Uterus (tissue), 3 donors: ENCODE measurements at regions not wholly inside any gene's neighbourhood (a gene's known extent, or its start where the extent isn't known, plus 50 kb on each side); places are given as distances from the start of the nearest gene placed in this dataset.

ENCODE experiments used
- DNase-seq, 2 donors: peaks; one replicate each; pipeline ENCODE4 v3.0.0-alpha.2; 2019 to 2020
- H3K27ac ChIP-seq, 2 donors: fragments of 200-600 bp; sonication (generic); 1 replicate in 1 of 2; 2 replicates in 1 of 2; pipeline ENCODE4 v1.5.1; 2016 to 2018
- H3K27me3 ChIP-seq, 2 donors: fragments of 200-600 bp; sonication (generic); one replicate each; pipeline ENCODE4 v1.5.1; 2018 to 2019; ENCODE audit warnings: control low read depth in 1 of 2
- H3K36me3 ChIP-seq, 2 donors: fragments of 200-600 bp; sonication (generic); one replicate each; pipeline ENCODE4 v1.5.1; 2019; ENCODE audit warnings: control low read depth in 1 of 2
- H3K4me1 ChIP-seq, 2 donors: fragments of 200-600 bp; sonication (generic); one replicate each; pipeline ENCODE4 v1.5.1; 2018 to 2019; ENCODE audit warnings: control low read depth in 1 of 2
- H3K4me3 ChIP-seq, 2 donors: fragments of 200-600 bp; sonication (generic); 1 replicate in 1 of 2; 2 replicates in 1 of 2; pipeline ENCODE4 v1.5.1; 2018 to 2019; ENCODE audit warnings: mild to moderate bottlenecking in 1 of 2
- H3K9me3 ChIP-seq, 2 donors: fragments of 200-600 bp; sonication (generic); one replicate each; pipeline ENCODE4 v1.5.1; 2019; ENCODE audit warnings: control low read depth in 1 of 2
- CTCF ChIP-seq, 4 experiments: fragments of 200-600 bp in 2 of 4; fragments of 450-650 bp in 2 of 4; sonication (generic) in 2 of 4; IDR thresholded peaks; one replicate each; pipeline ENCODE4 v1.5.1; 2016 to 2019; ENCODE audit warnings: antibody characterized with exemption in 4 of 4, mild to moderate bottlenecking in 2 of 4, moderate library complexity in 1 of 4
- POLR2A ChIP-seq, 2 donors: fragments of 450-650 bp; IDR thresholded peaks; one replicate each; pipeline ENCODE4 v1.6.1; 2016; ENCODE audit warnings: antibody characterized with exemption in 2 of 2, mild to moderate bottlenecking in 1 of 2, moderate library complexity in 1 of 2
- intact Hi-C: fragments of 100-400 bp; cut with DNase I; formaldehyde crosslinking; loops from one replicate; pipeline ENCODE4 v1.15.1; 2023; ENCODE audit warnings: low total_unique reads
- donor health status: DM: yes; HTN: yes; CAD: no.

- Histone ChIP-seq H3K27ac (no peak overlapping the region), H3K4me1 (no peaks in the 10 kb centered on the region), H3K9me3 (no peaks in the 10 kb centered on the region), H3K4me3 (no peak overlapping the region), H3K36me3 (no peaks in the 10 kb centered on the region), H3K27me3 (no peaks in the 10 kb centered on the region)
- intact Hi-C loops, result no loop called here
- no peak for DNase-seq
- TF ChIP-seq POLR2A (IDR thresholded peaks at IDR 0.05), result no peak
- no peak for TF ChIP-seq CTCF (IDR thresholded peaks at IDR 0.05)
Observed at GRCh38 chr12:97288531-97288930, 174.1 kb upstream of the RMST start.

- Histone ChIP-seq H3K36me3 (no peaks in the 10 kb centered on the region), H3K4me1 (no peaks in the 10 kb centered on the region), H3K4me3 (no peak overlapping the region), H3K27ac (no peak overlapping the region), H3K27me3 (no peaks in the 10 kb centered on the region), H3K9me3 (no peaks in the 10 kb centered on the region)
- no peak for DNase-seq
- intact Hi-C loops, result no loop called here
- TF ChIP-seq POLR2A (IDR thresholded peaks at IDR 0.05) (no peak), CTCF (IDR thresholded peaks at IDR 0.05) (no peak)
Observed at GRCh38 chr12:97292588-97292987, 170.0 kb upstream of the RMST start.

GRCh38 chr12:97293541-97293940 is 169.1 kb upstream of the RMST start:
- intact Hi-C loops, result no loop called here
- TF ChIP-seq POLR2A (IDR thresholded peaks at IDR 0.05) (no peak), CTCF (IDR thresholded peaks at IDR 0.05) (no peak)

DNA sequence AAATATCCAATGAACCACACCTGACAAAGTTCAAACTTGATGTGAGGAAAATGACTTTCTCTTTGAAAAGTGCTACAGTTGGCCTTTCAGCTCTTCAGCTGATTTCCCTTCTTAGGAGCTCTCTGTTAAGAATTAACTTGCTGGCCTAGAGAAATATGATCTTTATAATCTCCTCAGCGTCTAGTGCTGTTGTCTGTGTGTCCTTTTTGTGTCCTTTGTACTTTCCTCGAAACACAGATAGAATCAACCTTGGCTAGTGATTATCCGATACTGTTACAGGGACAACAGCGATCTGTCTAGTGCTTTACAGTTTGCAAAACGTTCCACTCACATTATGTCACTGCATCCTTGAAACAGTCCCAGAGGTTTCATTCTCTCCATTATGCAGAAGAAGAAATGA is 162.8 kb upstream of the RMST start:
- DNase-seq, result no peak
- TF ChIP-seq CTCF (IDR thresholded peaks at IDR 0.05) (no peak), POLR2A (IDR thresholded peaks at IDR 0.05) (no peak)
- intact Hi-C loops, result no loop called here

More at GRCh38 chr12:97293541-97293940, 169.1 kb upstream of the RMST start:
- DNase-seq, result no peak
- no peaks in the 10 kb centered on the region for H3K4me1 ChIP-seq
- H3K9me3 ChIP-seq, result no peaks in the 10 kb centered on the region
- H3K27ac ChIP-seq, result no peak overlapping the region
- H3K27me3 ChIP-seq, result no peaks in the 10 kb centered on the region
- H3K4me3 ChIP-seq, result no peak overlapping the region
- H3K36me3 ChIP-seq, result no peaks in the 10 kb centered on the region

DNA sequence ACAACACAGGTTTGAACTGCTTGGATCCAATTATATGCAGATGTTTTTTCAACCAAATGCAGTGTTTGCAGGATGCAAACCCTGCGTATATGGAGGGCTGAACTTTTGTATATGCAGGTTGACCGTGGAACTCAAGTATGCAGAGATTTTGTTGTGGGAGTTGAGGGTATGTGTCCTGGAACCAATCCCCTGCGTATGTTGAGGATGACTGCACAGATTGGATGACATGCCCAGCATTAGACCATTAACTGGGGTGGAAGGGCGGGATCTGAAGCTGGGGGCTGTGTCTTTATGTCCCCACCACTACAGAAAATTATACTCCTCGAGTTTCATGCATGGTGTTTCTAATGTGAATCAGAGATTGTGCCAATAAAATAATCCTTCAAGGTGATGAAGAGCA is 162.2 kb upstream of the RMST start:
- no peak for TF ChIP-seq POLR2A (IDR thresholded peaks at IDR 0.05)
- no peak for TF ChIP-seq CTCF (IDR thresholded peaks at IDR 0.05)
- Histone ChIP-seq H3K9me3 (no peaks in the 10 kb centered on the region), H3K27me3 (no peaks in the 10 kb centered on the region), H3K27ac (no peak overlapping the region), H3K36me3 (no peaks in the 10 kb centered on the region), H3K4me3 (no peak overlapping the region), H3K4me1 (no peaks in the 10 kb centered on the region)
- no peak for DNase-seq
- intact Hi-C loops, result no loop called here

More for the DNA sequence above, 162.8 kb upstream of the RMST start:
- no peaks in the 10 kb centered on the region for H3K27me3 ChIP-seq
- H3K9me3 ChIP-seq, result no peaks in the 10 kb centered on the region
- H3K4me1 ChIP-seq, result no peaks in the 10 kb centered on the region
- H3K4me3 ChIP-seq, result no peak overlapping the region
- no peak overlapping the region for H3K27ac ChIP-seq
- no peaks in the 10 kb centered on the region for H3K36me3 ChIP-seq
